GDM1 (cell line): ENCODE measurements at regions not wholly inside any gene's neighbourhood (a gene's known extent, or its start where the extent isn't known, plus 50 kb on each side); places are given as distances from the start of the nearest gene placed in this dataset.
A peak's percentile ranks its signal among the peaks of the same experiment; 100 is the strongest.

Experiments
- DNase-seq: peaks from one replicate; lab custom pipeline; 2025; lab: John Stamatoyannopoulos, UW

DNA sequence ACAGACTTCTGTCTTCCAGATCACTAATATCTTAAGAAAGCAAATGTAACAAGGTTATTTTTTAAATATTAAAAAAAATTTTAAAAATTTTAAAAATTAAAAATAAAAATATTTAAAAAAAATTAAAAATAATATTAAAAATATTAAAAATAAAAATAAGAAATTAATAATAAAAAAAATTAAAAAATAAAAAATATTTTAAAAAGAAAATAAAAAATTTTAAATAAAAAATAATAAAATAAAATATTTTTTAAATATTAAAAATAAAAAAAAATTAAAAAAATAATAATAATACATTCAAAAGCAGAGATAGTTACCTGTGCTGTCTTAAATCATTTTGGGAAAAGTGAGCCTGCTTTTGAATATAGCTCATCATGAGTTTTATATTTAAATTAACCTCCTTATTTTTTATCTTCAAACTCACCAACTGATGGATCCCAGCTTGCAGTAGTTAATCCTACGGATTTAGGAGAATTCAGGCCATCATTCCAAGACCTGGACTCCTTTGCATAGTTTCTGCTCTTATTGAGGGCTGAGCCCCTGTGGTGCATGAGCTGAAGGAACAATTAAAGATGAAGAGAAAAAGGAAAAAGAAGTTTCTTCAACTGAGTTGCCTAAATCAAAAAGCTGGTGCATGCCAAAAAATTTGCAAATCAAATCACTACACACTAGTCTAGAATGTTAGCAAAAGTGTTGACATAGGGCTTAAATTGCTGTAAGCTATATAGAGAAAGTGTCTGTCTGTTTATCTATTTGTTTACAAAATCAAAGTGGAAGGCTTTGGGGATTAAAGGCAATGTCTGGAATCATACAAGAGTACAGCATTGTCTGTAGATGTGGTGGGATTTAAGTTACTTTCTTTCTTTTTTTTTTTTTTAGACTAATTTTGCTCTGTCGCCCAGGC is 50.5 kb upstream of the ZNF438 start:
- no peak for DNase-seq

- peak; percentile 61 for DNase-seq
These were observed 52.1 kb upstream of the ZNF438 start for GRCh38 chr10:31083765-31084184.

- no peak for DNase-seq
These were observed 55.3 kb upstream of the ZNF438 start for GRCh38 chr10:31087011-31087410.

DNA sequence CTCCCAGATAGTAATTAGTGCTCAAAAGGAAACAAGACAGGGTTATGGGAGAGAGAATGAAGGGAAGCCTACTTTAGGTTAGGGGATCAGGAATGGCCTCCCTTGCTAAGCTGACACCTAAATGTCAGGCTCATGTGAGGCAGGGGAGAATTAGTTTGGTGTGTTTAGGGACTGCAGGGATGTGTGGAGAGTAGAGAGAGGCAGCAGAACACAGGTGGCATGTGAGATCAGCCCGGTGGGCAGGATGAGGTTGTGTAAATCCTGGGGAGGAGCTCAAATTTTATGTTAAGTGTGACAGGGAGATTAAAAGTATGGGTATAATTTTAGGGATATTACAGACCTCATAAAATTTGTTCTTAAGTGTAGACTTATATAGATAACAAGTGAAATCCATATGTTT is 56.2 kb upstream of the ZNF438 start:
- no peak for DNase-seq

DNA sequence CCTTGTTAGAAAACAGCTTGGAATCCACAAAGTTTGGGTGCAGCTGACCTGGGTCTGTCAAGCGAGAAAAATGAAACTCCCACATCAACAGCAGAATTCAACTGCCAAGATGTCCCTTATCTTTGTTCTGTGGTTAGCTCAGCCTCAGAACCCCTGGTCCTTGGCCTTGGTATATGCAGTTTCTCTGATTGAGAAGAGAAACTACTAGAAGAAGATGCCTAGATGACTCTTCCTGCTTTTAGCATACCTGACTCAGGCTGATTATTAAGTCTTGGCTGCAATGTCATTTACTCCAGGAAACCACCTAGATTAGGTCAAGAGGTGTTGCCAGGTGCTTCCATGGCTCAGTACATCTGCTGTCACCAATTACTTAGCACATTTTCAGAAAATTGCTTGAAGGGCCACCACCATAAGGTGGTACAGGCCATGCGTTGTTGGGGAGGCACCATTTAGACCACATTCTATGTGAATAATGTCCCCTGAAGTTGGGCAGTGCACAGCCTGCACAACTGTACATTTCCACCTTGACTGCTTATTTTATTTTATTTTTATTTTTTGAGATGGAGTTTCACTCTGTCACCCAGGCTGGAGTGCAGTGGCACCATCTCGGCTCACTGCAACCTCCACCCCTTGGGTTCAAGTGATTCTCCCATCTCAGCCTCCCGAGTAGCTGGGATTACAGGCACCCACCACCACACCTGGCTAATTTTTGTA is 59.4 kb upstream of the ZNF438 start:
- DNase-seq, result no peak

DNA sequence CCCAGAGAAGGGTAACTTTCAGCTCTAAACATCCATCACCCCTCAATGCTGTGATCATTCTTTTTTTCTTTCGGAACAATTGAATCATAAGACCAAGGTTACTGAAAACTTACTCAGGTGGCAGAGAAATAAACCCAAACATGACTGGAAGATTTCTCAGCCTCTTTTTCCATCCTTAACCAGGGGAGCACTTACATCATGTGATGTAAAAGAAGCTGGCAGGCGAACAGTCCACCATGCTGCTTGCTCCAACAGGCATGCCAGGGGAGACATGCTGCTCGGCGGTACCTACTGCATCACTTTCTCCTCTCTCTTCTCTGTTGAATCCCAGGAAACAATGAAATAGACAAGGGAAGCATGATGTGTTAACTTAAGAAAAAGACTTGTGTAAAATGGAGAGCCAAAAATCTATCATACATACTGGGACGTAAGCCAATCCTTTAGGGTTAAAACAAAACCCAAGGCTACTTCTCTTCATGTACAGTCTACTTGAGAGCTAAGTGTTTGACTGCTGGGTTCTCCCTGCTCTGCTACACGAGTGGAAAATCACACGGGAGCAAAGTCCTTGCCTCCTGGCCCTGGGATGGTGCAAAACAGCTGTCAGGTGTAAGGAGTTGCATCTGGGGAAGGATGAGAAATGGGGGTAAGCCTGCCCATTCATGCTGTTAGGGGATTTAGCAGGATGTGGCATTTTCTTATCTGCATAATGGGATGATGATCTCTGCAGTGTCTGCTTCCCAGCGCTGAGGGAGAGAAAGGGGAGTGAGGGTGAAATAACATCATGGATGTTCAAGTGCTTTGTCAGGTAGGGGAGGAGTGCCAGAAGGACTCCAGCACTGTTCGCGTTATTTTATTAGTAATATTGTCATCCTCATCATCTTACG is 64.3 kb upstream of the ZNF438 start:
- DNase-seq, result no peak

DNA sequence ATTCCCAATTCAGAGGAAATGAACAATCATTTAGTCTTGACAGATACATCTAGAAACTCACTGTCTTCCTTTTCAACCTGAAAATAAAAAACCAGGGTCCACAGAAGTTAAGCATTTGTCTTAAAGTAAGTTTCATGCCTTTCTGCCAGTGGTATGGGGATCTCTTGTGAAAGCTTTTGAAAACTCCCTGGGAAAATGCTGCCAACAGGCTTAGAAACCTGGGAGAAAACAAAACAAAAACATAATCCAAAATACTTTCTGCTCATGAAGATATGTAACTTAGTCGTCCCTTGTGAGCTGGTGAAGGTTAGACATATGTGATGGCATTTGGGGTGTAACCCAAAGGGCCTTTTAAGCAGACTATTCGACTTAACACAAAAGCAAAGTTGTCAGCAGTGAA is 66.4 kb upstream of the ZNF438 start:
- DNase-seq, result no peak

- no peak for DNase-seq
These were observed 67.4 kb upstream of the ZNF438 start for GRCh38 chr10:31099094-31099493.

DNA sequence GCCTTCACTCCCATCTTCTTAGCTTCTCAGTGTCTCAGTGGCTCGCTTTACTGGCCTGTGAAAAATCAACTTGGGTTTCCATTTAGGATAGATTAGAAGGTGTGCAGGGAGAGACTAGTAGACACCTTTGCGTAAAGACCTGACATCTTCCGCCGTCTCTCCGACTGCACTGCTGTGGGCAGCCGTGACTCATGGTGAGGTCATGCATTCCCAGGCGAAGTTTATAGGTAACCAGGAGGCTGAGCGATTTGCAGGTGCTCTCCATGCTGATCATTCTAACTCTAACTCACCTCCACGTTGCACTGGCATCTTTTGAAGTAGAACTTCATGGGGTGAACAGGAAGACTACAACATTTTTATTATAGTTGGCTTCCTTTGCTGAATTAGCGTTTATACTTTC is 68.0 kb upstream of the ZNF438 start:
- no peak for DNase-seq

GRCh38 chr10:31100115-31100601 is 68.5 kb upstream of the ZNF438 start:
- DNase-seq, result no peak

DNA sequence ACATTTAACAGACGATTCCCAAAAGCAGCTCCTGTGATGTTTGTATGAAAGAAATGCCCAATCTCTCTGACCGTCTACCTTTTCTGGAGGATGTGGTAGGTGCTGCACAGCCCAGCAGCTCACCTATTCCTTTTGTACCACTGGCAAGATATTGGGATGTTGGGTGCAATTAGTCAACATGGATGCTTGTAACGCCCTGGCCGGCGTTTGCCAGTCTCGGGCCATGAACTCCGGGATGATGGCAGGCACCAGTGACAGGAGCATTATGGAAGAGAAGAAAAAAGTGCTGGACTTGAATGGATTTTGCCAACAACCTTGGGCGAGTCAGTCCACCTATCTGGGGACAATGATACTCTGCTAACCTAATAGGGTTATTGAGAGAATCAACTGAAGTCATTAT is 69.0 kb upstream of the ZNF438 start:
- DNase-seq, result no peak

GRCh38 chr10:31101123-31101522 is 69.5 kb upstream of the ZNF438 start:
- DNase-seq, result no peak

DNA sequence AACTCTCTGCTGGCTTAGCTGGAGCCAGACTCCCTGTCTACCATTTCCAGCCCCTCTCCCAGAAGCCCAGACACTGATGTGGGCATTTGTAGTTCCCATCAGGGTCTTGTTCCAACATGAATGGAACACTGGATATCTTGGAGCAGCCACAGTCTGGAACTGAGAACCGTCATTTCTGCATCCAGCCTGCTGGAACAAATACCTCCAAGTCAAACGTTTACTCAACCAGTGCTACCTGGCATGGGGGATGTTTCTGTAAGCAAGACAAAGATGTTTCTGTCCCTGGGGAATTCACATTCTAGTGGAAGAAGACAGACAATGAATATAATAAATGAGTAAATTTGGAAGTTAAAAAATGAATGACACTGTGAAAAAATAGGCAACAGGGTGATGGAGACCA is 70.8 kb upstream of the ZNF438 start:
- DNase-seq, result no peak

DNA sequence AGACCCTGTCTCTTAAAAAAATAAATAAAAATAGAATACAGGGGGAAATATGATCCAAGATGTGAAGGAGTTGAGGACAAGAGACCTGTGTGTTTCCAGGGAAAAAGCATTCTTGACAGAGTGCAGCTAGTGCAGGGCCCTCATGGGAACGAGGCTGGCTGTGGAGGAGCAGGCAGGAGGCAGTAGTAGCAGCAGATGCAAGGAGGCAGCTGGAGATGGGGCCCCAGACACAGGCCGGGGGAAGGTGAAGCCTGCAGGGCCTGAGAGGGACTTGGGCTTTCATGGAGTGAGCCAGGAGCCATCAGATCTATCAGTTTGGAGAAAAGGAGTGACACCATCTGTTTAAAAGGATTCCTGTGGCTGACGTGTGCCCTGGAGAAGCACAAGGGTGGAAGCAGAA is 71.4 kb upstream of the ZNF438 start:
- no peak for DNase-seq

DNA sequence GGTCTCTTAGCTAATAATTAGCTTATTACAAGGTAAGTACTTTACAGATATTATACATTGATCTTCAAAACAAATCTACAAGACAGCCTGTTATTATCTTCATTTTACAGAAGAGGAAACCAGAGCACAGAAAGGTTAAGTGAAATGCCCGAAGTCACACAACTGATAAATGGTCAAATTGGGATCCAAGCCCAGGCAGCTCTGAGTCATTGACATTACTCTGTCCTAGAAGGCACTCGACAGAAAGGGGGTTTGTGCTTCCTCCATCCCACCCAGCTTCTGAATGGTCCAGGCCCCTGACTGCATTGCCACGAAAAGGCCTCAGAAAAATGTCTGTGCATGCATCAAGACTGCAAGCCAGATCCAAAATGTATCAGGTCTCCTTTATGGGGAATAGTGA is 81.3 kb upstream of the ZNF438 start:
- DNase-seq, result no peak

DNA sequence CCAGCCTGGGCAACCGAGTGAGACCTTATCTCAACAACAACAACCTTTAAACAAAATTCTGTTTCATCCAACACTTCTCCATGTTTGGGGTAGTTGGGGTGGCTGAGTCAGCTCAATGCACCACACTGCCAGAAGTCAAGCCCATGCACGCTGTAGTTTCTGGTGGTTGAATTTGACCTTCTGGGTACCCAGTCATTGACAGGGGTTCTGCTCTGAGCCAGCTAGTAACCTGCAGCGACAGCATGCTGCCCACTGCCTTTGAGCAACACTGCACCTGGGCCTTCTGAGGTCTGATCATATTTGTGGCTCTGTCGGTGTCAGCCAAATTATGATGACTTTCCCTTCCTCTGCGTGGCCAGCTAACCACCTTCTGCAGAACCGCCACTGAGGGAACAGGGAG is 84.6 kb upstream of the ZNF438 start:
- no peak for DNase-seq

GRCh38 chr10:31118556-31118955 is 86.9 kb upstream of the ZNF438 start:
- DNase-seq, result no peak

GRCh38 chr10:31120392-31120791 is 88.7 kb upstream of the ZNF438 start:
- no peak for DNase-seq

- DNase-seq, result no peak
These were observed 89.5 kb upstream of the ZNF438 start for GRCh38 chr10:31120961-31121685.

GRCh38 chr10:31121757-31122577 is 90.3 kb upstream of the ZNF438 start:
- DNase-seq, result no peak

DNA sequence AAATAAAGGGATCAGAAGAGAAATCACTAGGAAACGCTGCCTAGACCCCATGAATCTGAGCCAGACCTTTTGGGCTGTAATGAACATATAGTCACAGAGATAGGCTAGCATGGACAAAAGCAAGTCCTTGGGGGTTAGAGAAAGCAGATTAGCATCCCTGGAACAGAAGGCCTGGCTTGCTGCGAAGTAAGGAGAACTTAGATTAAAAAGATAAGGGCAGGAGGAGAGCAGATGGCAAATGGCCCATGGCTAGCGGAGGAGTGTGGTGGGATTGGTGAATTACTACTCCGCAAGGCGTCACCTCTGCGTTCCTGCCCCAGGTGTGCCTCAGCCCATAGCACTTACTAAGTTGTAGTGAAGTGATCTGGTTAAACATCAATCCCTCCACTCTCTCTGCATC is 92.3 kb upstream of the ZNF438 start:
- DNase-seq, result no peak
